Calu3 (cell line): ENCODE measurements at regions not wholly inside any gene's neighbourhood (a gene's known extent, or its start where the extent isn't known, plus 50 kb on each side); places are given as distances from the start of the nearest gene placed in this dataset.

ENCODE experiments used
- BruUV-seq: library from RNA; stranded (reverse); fragments of 400-500 nt; replicated peaks from 2 replicates; lab custom pipeline; 2021; lab: Mats Ljungman, UMichigan
- CTCF ChIA-PET: fragments of 300-600 bp; sonication (Branson Sonifier 250); formaldehyde crosslinking; loops from one replicate; lab custom pipeline; 2022; ENCODE audit warnings: antibody characterized with exemption; lab: Charles Lee
- DNase-seq: peaks from one replicate; pipeline ENCODE4 v3.0.0; 2022
- H3K27ac Mint-ChIP-seq: one replicate; pipeline ENCODE4 v1.8.0; 2022; ENCODE audit warnings: mixed read lengths; ENCODE audit not compliant: unreplicated experiment
- H3K27me3 Mint-ChIP-seq: one replicate; pipeline ENCODE4 v1.8.0; 2022; ENCODE audit warnings: mixed read lengths; ENCODE audit not compliant: unreplicated experiment
- H3K36me3 Mint-ChIP-seq: one replicate; pipeline ENCODE4 v1.8.0; 2022; ENCODE audit warnings: mild to moderate bottlenecking, moderate library complexity, mixed read lengths; ENCODE audit not compliant: insufficient read depth, unreplicated experiment
- H3K4me1 Mint-ChIP-seq: one replicate; pipeline ENCODE4 v1.8.0; 2022; ENCODE audit warnings: mild to moderate bottlenecking, low read depth, mixed read lengths; ENCODE audit not compliant: unreplicated experiment
- H3K4me3 Mint-ChIP-seq: one replicate; pipeline ENCODE4 v1.8.0; 2022; ENCODE audit warnings: mild to moderate bottlenecking, low read depth, moderate library complexity, mixed read lengths; ENCODE audit not compliant: unreplicated experiment
- H3K9me3 Mint-ChIP-seq: one replicate; pipeline ENCODE4 v1.8.0; 2022; ENCODE audit warnings: low read depth, mixed read lengths; ENCODE audit not compliant: unreplicated experiment
- intact Hi-C: fragments of 100-400 bp; cut with micrococcal nuclease; formaldehyde crosslinking; loops from one replicate; pipeline ENCODE4 v1.10.0; 2022; ENCODE audit not compliant: unreplicated experiment
- TF ChIP-seq, protein P1 (sequence below): fragments of 200-600 bp; IDR thresholded peaks from one replicate; pipeline ENCODE4 v1.8.0; 2022; ENCODE audit warnings: antibody characterized with exemption; ENCODE audit not compliant: unreplicated experiment

DNA sequence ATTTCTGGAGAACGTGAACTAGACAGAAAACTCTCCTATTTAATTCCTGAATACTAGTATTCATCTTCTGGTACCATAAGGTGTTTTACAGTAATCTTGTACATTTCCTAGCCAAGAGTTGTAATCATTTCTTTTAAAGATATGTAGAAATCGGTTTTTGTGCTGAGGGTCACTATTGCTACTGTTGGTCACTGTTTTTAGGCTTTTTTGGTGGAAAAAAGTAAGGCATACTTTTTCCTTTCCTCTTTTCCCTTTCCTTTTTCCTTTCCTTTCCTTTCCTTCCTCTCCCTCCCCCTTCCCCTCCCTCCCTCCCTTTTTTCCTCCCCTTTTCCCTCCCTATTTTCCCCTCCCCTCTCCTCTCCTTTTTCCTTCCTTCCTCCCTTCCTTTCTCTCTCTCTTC is 706.4 kb upstream of the GOT2 start:
- no peaks in the 10 kb centered on the region for H3K36me3 Mint-ChIP-seq
- no peak overlapping the region for H3K4me3 Mint-ChIP-seq
- DNase-seq = no peak
- peaks cover 4% of the 10 kb centered on the region for H3K9me3 Mint-ChIP-seq
- TF ChIP-seq, protein P1, sequence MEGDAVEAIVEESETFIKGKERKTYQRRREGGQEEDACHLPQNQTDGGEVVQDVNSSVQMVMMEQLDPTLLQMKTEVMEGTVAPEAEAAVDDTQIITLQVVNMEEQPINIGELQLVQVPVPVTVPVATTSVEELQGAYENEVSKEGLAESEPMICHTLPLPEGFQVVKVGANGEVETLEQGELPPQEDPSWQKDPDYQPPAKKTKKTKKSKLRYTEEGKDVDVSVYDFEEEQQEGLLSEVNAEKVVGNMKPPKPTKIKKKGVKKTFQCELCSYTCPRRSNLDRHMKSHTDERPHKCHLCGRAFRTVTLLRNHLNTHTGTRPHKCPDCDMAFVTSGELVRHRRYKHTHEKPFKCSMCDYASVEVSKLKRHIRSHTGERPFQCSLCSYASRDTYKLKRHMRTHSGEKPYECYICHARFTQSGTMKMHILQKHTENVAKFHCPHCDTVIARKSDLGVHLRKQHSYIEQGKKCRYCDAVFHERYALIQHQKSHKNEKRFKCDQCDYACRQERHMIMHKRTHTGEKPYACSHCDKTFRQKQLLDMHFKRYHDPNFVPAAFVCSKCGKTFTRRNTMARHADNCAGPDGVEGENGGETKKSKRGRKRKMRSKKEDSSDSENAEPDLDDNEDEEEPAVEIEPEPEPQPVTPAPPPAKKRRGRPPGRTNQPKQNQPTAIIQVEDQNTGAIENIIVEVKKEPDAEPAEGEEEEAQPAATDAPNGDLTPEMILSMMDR = no peak
- BruUV-seq = no TSS peak
- CTCF ChIA-PET = no interaction called here
- no peaks in the 10 kb centered on the region for H3K27me3 Mint-ChIP-seq
- no peak overlapping the region for H3K27ac Mint-ChIP-seq
- intact Hi-C loops = no loop called here
- no peaks in the 10 kb centered on the region for H3K4me1 Mint-ChIP-seq

GRCh38 chr16:59432896-59433295 is 698.8 kb upstream of the GOT2 start:
- intact Hi-C loops = no loop called here
- Mint-ChIP-seq H3K4me3 (no peak overlapping the region), H3K4me1 (no peaks in the 10 kb centered on the region), H3K27ac (no peak overlapping the region), H3K36me3 (no peaks in the 10 kb centered on the region), H3K9me3 (peaks cover 5% of the 10 kb centered on the region), H3K27me3 (no peaks in the 10 kb centered on the region)
- TF ChIP-seq, protein P1 = no peak
- BruUV-seq = no TSS peak
- CTCF ChIA-PET = no interaction called here
- no peak for DNase-seq

DNA sequence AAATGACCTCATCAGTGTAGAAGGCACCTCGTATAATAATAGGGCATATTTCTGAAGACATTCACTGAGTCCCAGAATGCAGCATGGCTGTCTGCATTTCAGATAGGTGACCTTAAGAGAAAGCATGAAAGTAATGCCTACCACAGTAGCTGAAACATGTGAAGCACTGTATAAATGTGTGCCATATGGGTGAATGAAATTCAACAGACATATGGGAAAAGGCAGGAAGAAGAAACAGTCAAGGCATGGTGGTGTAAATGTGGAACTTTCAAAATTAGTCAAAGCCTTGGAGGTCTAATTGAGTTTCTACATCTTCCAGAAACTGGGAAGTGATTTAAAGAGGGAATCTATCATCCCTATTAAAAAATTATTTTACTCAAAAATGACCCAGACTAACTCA is 698.2 kb upstream of the GOT2 start:
- TF ChIP-seq, protein P1 = no peak
- peaks cover 5% of the 10 kb centered on the region for H3K9me3 Mint-ChIP-seq
- no peaks in the 10 kb centered on the region for H3K4me1 Mint-ChIP-seq
- intact Hi-C loops = no loop called here
- no TSS peak for BruUV-seq
- no peak for DNase-seq
- no peaks in the 10 kb centered on the region for H3K27me3 Mint-ChIP-seq
- no peak overlapping the region for H3K27ac Mint-ChIP-seq
- CTCF ChIA-PET = no interaction called here
- H3K4me3 Mint-ChIP-seq = no peak overlapping the region
- no peaks in the 10 kb centered on the region for H3K36me3 Mint-ChIP-seq

GRCh38 chr16:59424714-59425273 is 690.7 kb upstream of the GOT2 start:
- DNase-seq = no peak
- BruUV-seq = no TSS peak
- Mint-ChIP-seq H3K4me3 (no peak overlapping the region), H3K4me1 (no peaks in the 10 kb centered on the region), H3K36me3 (no peaks in the 10 kb centered on the region), H3K9me3 (peaks cover 14% of the 10 kb centered on the region), H3K27ac (no peak overlapping the region), H3K27me3 (no peaks in the 10 kb centered on the region)
- CTCF ChIA-PET = no interaction called here
- TF ChIP-seq, protein P1 = no peak
- intact Hi-C loops = no loop called here
